ENCODE measurements at regions not wholly inside any gene's neighbourhood (a gene's known extent, or its start where the extent isn't known, plus 50 kb on each side); places are given as distances from the start of the nearest gene placed in this dataset.
"Not testable (repeated sequence)": the region's sequence is repeated elsewhere in the genome, so short reads cannot be mapped to it uniquely, and the experiment has no call there.

DNA sequence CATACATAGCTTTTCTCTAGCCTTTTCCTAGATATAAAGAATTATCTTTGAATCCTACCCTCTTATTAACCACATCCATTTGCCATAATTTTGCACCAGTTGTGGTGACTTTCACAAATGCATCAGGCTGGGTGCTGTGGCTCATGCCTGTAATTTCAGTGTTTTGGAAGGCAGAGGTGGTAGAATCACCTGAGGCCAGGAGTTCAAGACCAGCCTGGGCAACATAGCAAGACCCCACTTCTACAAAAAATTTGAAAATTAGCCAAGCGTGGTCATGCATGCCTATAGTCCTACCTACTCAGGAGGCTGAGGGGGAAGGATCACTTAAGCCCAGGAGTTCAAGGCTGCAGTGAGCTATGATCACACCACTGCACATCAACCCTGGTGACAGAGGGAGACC is 672.4 kb upstream of the CHAC2 start:
- DNase-seq = no peak

DNA sequence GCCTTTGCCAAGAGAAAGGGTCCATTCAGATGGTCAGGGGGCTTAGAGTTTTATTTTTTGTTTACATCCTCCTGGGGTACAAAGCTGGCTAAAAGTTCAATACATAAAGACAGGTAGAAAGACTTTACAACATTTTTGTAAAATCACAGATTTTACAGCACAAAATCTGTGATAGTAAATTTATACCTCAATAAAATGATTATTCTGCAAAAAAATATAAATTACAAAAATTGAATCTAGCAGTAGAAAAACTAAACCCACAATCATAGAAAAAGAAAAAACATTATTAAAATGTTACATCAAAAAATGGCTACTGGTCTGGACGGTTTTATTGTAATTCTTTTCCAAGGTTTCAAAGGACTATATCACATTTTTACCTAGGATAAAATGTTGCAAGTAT is 674.2 kb upstream of the CHAC2 start:
- DNase-seq = no peak

DNA sequence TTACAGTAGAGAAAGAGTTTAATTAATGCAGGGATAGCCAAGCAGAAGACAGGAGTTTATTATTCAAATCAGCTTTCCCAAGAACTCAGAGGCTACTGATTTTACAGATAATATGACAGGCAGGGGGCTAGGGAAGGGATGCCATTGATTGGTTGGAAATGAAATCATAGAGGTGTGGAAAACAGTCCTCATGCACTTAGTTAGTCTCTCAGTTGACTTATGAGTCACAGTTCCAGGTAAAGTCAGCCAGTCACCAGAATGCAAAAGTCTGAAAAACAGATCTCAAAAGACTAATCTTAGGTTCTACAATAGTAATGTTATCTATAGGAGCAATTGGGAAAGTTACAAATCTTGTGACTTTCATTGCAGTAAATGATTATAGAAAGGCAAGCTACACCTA is 676.4 kb upstream of the CHAC2 start:
- DNase-seq = no peak

DNA sequence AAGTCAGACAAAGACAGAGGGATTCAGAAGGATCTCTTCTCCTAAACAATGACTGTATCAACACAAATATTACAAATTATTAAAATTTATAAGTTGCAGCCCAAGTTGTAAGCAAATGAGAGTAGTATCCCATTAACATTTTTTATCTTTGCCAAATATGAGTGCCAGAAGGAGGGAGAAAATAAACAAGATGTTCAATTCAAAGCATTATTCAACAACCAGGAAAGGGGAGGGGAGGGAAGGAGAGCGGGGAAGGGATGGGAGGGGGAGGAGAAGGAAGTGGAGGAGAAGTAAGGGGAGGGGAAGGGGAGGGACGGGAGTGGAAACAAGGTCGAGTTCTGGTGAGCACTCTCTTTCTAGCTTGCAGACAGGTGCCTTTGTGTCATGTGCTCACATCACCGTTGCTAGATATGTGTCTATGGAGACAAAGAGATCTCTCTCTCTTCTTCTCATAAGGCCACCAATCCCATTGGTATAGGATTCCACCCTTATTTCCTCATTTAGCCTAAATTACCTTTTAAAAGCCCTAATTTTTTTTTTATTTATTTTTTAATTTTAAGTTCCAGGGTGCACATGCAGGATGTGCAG is 679.6 kb upstream of the CHAC2 start:
- no peak for DNase-seq

DNA sequence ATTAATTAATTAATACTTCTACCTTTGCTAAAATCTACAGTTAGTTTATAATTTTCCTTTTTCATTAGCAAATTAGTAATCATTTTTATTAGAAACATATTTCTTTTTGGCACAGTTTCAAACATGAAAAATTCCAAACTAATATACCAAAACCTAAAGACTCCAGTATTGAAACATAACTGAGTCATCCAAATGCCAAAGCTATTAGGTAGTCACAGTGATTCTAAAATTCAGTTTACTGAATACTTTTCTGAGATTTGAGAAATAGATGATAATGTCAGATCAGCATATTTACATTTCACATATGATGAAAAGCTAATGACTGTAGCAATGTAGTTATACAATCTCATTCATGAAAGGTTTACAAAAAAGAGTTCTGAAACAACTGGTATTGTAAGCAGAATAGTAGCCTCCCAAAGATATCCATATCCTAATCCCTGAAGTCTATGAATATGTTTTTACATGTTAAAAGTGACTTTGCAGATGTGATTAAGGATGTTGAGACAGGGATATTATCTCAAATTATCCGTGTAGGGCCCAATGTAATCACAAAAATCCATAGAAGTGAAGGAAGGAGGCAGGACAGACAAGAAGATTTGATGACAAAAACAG is 680.2 kb upstream of the CHAC2 start:
- DNase-seq = no peak

DNA sequence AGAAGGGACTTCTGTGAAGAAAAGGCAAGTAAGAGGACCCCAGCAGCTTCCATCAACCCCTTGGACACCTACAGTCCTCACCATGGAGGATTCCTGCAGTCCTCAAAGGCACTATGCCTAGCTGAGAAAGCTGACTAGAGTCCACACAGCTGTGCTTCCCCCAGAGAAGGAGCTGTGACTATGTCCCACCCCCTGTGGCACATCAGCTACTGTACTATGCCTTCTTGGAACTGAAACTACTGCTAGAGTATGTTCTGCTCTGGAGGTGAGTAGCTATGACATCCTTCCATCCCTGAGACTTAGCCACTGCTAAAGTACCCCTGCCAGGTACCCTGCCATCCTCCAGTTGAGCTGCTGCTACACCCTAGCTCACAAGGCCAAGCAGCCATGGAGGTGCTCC is 690.2 kb upstream of the CHAC2 start:
- no peak for DNase-seq

DNA sequence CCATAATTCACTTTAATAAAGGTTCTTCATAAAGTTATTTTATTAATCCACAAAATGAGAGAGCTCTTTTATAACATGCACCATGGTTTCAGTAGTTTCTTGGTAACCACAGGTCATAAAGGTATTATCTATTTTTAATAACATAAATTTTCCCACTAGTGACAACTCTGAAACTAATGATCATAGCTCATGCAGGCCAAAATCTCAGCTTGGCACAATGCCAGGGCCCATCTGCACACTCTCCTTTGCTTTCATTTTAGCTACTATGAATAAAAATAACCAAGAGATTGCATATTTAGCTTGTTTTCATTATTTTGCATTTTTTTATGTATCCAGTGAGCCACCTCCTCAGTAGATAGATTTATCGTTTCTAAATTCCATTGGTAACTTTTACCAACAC is 691.8 kb upstream of the CHAC2 start:
- DNase-seq = no peak

DNA sequence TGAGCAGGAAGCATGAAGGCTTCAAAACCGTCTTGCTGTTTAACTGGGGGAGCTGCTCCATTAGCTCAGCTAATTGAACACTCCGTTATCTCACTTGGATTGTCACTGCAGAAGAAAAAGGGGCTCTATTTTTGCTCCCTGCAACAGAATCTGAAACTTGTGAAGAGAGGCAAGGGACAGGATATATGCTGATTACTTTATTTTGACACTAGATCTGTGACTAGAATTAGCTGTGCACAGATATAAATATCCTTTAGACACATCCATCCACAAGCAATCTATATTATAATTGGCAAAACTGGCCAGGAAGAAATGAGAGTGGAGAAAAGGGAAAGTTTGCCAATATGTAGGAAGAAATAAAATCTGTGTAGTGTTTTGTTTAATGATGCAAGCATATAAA is 700.1 kb upstream of the CHAC2 start:
- no peak for DNase-seq

DNA sequence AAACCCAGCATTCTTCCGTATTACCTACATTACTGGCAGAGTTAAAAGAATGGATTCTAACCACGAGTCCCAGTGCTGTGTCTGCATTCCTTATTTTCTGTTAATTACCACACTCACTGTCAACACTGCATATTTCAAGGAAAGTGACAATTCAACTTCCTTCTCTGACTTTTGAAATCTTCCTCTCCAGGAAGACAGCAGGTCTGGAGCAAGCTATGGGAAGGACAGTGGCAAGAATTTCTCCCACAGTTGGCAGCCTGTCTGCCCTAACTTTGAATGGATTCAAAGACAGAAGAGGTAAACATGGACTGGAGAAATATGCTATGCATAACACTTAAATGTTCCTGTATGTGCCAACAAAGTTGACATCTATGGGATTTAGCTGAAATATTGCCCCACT is 700.5 kb upstream of the CHAC2 start:
- no peak for DNase-seq

DNA sequence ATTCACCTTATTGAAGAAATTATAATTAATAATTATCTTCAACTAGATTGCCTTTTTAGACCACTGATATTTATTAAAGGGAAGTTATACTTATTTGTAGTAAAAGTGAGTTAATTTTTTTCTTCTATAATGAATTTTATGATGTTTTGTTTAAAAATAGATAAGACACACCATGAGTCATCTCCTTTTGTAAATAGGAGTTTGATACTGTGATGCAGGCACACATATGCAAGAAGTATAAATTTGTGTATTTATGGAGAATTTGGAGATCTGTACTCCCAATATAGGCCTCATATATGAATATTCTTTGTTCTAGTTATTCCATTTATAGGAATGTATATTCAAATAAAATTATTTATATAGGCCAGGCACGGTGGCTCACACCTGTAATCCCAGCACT is 703.5 kb upstream of the CHAC2 start:
- DNase-seq = no peak

DNA sequence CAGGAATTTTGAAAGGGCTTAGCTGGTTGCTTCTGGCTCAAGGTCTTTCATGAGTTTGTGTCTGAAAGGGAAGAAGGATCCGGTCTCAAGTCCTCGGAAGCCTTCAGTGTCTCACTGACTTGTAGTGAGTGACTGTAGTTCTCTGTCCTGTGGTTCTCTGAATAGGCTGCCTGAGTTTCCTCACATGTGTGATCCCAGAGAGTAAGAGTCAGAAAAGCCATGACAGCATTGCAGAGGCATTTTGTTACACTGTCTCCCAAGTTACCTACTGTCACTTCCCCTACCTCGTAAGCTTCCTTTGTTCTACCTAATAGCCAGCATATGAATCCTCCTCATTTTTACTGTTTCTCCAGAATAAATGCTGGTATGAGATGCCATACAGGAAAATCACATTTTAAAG is 709.1 kb upstream of the CHAC2 start:
- DNase-seq = no peak

DNA sequence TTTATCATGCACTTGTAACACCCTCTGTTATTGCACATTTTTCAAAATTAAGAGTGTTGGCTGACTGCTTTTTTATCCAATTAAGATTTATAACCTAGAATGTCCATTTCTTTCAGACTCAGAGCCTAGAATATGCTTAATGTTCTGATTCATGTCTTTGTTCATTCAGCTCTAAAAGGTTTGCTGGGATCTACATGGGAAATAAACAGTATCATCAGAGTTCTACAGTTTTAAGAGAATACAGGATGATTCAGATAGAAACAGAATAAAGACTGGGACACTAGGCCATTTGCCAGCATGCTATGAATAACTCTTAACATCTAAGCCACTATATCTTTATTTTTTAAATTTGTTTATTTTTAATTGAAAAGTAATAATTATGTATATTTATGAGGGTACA is 713.7 kb upstream of the CHAC2 start:
- DNase-seq = no peak

DNA sequence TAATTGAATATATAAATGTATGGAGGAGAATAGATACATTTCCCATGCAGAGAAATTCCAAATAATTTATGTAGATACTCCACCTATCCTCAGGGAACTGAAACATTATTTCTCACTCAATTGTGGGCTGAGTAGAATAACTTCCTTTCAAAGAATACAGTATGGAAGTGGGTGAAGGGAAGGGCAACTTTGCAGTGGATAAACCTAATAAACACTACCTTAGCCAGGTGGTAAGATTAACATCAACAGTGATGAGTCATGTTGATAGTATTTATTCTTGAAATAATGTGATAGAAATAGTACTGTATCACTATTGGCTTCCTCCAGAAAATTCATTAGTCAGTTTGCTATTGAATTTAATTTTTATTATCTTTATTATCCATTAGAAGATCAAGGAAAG is 716.4 kb upstream of the CHAC2 start:
- DNase-seq = no peak

DNA sequence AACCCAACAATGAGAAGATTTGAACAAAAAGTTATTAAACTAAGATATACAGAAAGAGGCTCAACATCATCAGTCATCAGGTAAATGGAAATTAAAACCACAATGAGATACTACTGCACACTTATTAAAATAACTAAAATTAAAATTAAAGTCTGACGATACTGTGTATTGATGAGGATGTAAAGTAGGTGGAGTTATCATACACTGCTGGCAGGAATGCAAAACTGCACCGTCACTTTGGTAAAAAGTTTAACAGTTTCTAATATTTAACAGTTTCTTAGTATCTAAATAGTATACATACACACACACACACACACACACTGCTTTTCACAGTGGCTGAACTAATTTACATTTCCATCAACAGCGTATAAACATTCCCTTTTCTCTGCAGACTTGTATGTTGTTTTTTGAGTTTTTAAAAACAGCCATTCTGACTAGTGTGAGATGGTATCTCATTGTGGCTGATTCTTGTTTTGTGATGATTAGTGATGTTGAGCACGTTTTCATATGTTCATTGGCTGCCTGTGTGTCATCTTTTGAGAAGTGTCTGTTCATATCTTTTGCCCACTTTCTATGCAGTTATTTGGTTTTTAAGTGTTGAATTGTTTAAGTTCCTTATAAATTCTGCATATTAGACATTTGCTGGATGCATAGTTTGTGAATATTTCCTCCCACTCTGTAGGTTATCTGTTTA is 726.9 kb upstream of the CHAC2 start:
- no peak for DNase-seq

DNA sequence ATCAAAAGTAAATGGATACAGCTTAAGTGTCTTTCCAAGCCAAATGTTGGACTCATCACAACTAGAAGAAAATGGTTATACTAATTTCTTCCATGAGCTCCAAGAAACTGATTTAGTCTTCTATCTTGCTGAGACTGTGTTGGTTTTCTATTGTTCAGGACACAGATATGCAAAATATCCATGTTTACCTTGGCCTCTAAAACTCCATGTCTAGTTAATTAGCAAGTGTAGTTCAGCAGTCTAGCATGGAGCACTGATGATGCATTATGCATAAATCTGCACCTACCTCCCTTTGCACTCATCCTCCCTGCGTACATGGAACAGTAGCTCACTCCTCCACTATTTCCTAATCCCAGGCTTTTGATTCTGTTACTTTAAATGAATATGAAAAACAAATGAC is 731.4 kb upstream of the CHAC2 start:
- DNase-seq = no peak

DNA sequence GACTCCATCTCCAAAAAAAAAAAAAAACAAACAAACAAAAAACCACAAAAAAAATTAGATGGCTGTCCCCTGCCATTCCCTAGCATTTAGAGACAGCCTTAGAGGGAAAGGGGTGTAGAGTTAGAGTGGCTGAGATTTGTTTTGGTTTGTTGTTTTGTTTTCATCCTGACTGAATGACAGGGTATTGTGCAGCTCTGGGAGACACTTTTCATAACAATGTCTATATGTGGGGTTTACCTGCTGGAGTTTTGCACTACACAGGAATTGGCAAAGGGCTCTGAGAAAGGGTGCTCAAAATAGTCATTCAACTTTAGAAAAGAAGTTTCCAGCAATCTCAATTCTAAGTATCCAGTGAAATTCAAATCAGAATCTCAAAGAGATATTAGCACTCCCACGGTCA is 732.5 kb upstream of the CHAC2 start:
- DNase-seq = no peak

DNA sequence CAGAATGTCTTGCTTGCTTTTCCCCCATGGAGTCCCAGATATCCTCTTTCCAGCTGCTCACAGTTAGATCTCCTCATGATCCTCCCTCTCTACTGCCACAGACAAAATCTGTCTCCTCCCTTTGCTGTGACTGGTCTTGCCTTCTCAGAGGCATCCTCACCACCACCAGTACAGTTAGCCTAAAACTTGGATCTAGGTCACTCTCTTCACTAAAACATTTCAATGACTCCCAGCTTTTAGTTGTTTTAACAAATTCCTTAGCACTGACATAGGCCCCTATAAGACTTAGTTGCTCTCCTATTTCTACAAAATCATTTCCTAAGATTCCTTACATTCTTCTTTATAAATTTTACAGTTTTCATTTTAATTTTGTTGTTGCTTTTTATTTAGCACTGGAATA is 734.2 kb upstream of the CHAC2 start:
- DNase-seq = no peak

DNA sequence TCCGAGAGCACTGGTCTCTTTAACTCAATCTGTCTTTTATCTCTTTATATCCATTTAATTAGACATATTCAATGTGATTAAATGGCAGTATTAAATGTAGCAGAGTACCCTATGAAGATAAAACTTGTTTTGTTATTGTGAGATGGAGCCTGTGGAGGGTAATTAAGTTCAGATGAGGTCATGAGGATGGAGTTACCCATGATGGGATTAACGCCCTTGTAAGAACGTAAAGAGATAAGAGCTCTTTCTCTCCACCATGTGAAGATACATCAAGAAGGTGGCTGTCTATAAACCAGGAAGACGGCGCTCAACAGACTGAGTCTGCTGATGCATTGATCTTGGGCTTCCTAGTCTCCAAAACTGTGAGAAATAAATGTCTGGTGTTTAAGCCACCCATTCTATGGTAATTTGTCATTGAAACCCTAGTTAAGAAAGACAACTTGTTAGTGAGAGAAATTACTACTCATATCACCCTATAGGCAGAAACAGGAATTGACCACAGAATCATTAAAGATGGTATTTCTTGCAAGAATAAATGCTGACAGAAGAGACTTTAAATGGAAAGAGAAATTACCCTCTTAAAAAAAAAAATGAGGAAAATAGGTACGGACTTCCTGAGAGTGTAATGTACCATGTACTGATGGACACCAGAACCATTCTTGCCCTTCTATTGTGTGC is 738.7 kb upstream of the CHAC2 start:
- DNase-seq = no peak

DNA sequence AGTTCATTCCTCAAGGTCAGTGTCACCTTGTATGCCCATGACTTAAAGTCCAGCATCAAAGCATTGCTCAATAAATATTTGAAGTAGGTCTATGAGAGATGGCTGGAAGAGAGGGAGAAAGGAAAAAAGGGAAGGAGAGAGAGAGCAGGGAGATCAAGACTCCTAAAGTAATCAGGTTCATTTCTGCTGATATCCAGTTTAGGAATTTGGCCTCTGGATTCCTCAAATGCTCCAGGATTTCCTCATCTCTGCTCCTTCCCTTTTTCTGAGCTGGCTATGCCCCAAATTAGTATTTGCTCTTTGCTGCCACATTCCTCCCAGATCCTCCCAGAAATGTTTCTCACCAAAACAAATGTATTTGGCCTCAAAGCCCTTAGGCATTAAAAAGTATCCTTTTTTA is 739.4 kb upstream of the CHAC2 start:
- no peak for DNase-seq

DNA sequence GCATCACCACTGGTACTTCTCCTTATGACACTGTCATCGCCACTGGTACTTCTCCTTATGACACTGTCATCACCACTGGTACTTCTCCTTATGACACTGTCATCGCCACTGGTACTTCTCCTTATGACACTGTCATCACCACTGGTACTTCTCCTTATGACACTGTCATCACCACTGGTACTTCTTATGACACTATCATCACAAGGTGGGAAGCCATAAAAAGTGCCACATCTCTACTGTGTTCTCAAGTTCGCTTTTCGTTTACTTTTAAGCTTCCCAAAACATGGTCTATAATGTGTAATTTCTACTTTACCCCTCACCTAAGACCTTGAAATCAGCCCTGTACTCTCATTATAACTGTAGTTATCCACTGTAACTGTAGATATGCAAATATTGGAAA is 745.4 kb upstream of the CHAC2 start:
- not testable (repeated sequence) for DNase-seq

DNA sequence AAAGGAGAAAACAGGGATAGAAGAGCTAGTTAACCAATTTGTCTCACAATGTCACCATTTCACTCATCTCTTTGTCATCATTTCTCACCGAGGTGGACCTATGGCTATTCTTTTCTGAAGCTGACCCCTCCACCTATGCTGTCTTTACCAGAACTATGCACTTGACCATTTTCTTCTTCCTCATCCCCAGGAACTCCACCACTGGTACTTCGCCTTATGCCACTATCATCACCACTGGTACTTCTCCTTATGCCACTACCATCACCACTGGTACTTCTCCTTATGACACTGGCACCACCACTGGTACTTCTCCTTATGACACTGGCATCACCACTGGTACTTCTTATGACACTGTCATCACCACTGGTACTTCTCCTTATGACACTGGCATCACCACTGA is 745.8 kb upstream of the CHAC2 start:
- no peak for DNase-seq

DNA sequence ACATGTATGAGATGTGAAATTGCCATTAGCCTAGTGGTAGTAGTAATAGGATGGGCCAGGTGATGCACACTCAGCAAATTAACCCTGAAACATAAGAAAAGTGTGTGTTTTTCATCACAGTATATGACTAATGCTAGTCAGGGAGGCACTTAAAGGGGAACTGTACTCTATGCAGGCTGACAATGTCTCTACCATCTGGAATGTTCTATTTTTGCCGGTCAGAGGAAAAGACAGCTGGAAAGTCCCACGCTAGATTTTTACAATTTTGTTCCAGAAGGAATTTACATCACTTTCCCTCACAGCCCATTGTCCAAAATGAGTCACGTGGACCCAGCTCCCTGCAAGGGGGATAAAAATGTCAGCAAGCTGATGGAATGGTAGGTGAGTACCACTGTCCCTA is 746.3 kb upstream of the CHAC2 start:
- DNase-seq = no peak

DNA sequence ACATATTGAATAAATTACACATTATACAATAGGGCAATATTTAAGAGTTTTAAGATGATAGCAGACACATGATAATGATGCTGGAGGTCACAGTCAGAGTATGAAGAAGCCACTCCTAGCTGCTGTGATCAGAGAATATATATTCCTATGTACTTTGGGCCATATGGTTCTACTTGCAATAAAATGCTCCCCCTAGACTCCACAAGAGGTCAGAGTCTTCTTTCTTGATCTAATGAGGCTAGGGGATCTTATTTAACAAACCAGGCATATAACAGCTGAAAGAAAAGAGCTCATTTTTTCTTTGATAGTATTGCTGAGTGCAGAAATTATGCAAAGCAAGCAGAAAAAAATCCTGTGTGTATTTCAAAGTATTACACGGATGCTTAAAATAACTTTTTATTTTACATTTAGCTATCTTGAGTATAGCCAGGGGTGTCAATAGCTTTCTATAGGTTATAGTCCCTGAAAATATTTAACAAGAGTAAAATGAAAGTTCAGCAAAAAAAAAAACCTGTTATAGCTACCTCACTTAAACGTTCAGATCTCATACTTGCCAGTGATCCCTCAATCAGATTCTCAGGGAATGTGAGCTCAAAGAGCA is 748.7 kb upstream of the CHAC2 start:
- DNase-seq = no peak

DNA sequence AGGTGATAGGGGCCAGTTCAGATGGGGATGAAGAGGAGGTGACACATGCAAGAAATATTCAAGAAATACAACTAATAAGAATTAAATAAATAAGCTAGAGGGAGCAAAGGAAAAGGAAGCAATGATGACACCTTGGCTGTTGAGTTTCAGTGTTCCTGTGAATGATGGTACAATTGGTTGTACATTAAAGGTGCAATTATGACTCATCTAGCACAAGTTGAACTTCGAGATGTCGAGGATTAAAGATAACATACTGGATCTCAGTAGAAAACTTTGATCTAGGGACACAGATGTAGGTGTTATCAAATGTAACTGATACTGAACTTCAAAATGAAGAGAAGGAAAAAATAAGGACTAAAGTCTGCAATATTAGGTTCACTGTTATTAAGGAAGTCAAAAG is 760.6 kb upstream of the CHAC2 start:
- no peak for DNase-seq

Measured in bone marrow (tissue), 2 donors.